Memory B cell (primary cell): ENCODE measurements at regions not wholly inside any gene's neighbourhood (a gene's known extent, or its start where the extent isn't known, plus 50 kb on each side); places are given as distances from the start of the nearest gene placed in this dataset.

Experiments
- ATAC-seq: fragments of 150-1000 bp; cut with Tn5 transposase; 2 replicates; pipeline ENCODE4 v1.10.0; 2021; ENCODE audit warnings: low read depth, mild to moderate bottlenecking, moderate library complexity
- DNase-seq, 2 donors: peaks; one replicate each; pipeline ENCODE4 v3.0.0; 2022; ENCODE audit warnings: low spot score in 2 of 2
- H3K27ac Mint-ChIP-seq: one replicate; pipeline ENCODE4 v1.8.0; 2022; ENCODE audit warnings: mild to moderate bottlenecking, moderate library complexity, mixed read lengths
- H3K27me3 Mint-ChIP-seq: one replicate; pipeline ENCODE4 v1.8.0; 2022; ENCODE audit warnings: mixed read lengths
- H3K36me3 Mint-ChIP-seq: one replicate; pipeline ENCODE4 v1.8.0; 2022; ENCODE audit warnings: mild to moderate bottlenecking, mixed read lengths
- H3K4me1 Mint-ChIP-seq: one replicate; pipeline ENCODE4 v1.8.0; 2022; ENCODE audit warnings: mixed read lengths
- H3K4me3 Mint-ChIP-seq: one replicate; pipeline ENCODE4 v1.8.0; 2022; ENCODE audit warnings: mild to moderate bottlenecking, moderate library complexity, mixed read lengths
- H3K9me3 Mint-ChIP-seq: one replicate; pipeline ENCODE4 v1.8.0; 2022; ENCODE audit warnings: mixed read lengths

- Mint-ChIP-seq H3K36me3 (no peaks in the 10 kb centered on the region), H3K4me3 (no peak overlapping the region), H3K27me3 (peaks cover 14% of the 10 kb centered on the region), H3K4me1 (peaks cover 9% of the 10 kb centered on the region), H3K9me3 (peaks cover 5% of the 10 kb centered on the region), H3K27ac (no peak overlapping the region)
- ATAC-seq (no peak), DNase-seq (no peak)
Observed at GRCh38 chr16:85519540-85520231, 93.4 kb upstream of the GSE1 start.

- H3K27me3 Mint-ChIP-seq = peaks cover 12% of the 10 kb centered on the region
Observed at GRCh38 chr16:85520853-85521521, 92.1 kb upstream of the GSE1 start.

GRCh38 chr16:85521552-85522307 lies 91.4 kb upstream of the GSE1 start:
- H3K9me3 Mint-ChIP-seq = peaks cover 5% of the 10 kb centered on the region
- peaks cover 9% of the 10 kb centered on the region for H3K4me1 Mint-ChIP-seq
- no peaks in the 10 kb centered on the region for H3K36me3 Mint-ChIP-seq
- no peak overlapping the region for H3K4me3 Mint-ChIP-seq
- no peak for DNase-seq
- H3K27ac Mint-ChIP-seq = no peak overlapping the region
- H3K27me3 Mint-ChIP-seq = peaks cover 18% of the 10 kb centered on the region
- no peak for ATAC-seq

More at GRCh38 chr16:85520853-85521521, 92.1 kb upstream of the GSE1 start:
- Mint-ChIP-seq H3K27ac (no peak overlapping the region), H3K36me3 (no peaks in the 10 kb centered on the region), H3K4me3 (no peak overlapping the region), H3K9me3 (peaks cover 5% of the 10 kb centered on the region), H3K4me1 (peaks cover 9% of the 10 kb centered on the region)
- ATAC-seq = no peak
- no peak for DNase-seq

- DNase-seq = no peak
- Mint-ChIP-seq H3K27me3 (peaks cover 18% of the 10 kb centered on the region), H3K4me3 (no peak overlapping the region), H3K4me1 (peaks cover 9% of the 10 kb centered on the region), H3K9me3 (peaks cover 5% of the 10 kb centered on the region), H3K36me3 (no peaks in the 10 kb centered on the region), H3K27ac (no peak overlapping the region)
- no peak for ATAC-seq
Observed at GRCh38 chr16:85522308-85522841, 90.7 kb upstream of the GSE1 start.

- peaks cover 12% of the 10 kb centered on the region for H3K4me1 Mint-ChIP-seq
- H3K36me3 Mint-ChIP-seq = no peaks in the 10 kb centered on the region
- H3K27me3 Mint-ChIP-seq = peaks cover 23% of the 10 kb centered on the region
- DNase-seq = no peak
- H3K9me3 Mint-ChIP-seq = peaks cover 5% of the 10 kb centered on the region
- no peak overlapping the region for H3K4me3 Mint-ChIP-seq
- no peak for ATAC-seq
- H3K27ac Mint-ChIP-seq = no peak overlapping the region
Observed at GRCh38 chr16:85522842-85523601, 90.1 kb upstream of the GSE1 start.

GRCh38 chr16:85523602-85524364 lies 89.3 kb upstream of the GSE1 start:
- H3K4me3 Mint-ChIP-seq = no peak overlapping the region
- ATAC-seq (no peak), DNase-seq (no peak)
- H3K27me3 Mint-ChIP-seq = peaks cover 25% of the 10 kb centered on the region
- H3K9me3 Mint-ChIP-seq = peaks cover 5% of the 10 kb centered on the region
- no peaks in the 10 kb centered on the region for H3K36me3 Mint-ChIP-seq
- H3K4me1 Mint-ChIP-seq = peaks cover 12% of the 10 kb centered on the region
- no peak overlapping the region for H3K27ac Mint-ChIP-seq

GRCh38 chr16:85524365-85524629 lies 88.8 kb upstream of the GSE1 start:
- no peak overlapping the region for H3K4me3 Mint-ChIP-seq
- DNase-seq = no peak
- peaks cover 12% of the 10 kb centered on the region for H3K4me1 Mint-ChIP-seq
- H3K27me3 Mint-ChIP-seq = peaks cover 25% of the 10 kb centered on the region
- ATAC-seq = no peak
- no peak overlapping the region for H3K27ac Mint-ChIP-seq
- H3K9me3 Mint-ChIP-seq = peaks cover 3% of the 10 kb centered on the region
- H3K36me3 Mint-ChIP-seq = no peaks in the 10 kb centered on the region

GRCh38 chr16:85524630-85525419 lies 88.3 kb upstream of the GSE1 start:
- peaks cover 9% of the 10 kb centered on the region for H3K4me1 Mint-ChIP-seq
- H3K36me3 Mint-ChIP-seq = no peaks in the 10 kb centered on the region
- H3K27me3 Mint-ChIP-seq = peaks cover 22% of the 10 kb centered on the region
- no peaks in the 10 kb centered on the region for H3K9me3 Mint-ChIP-seq
- ATAC-seq = peak; percentile 47
- DNase-seq = no peak
- H3K27ac Mint-ChIP-seq = no peak overlapping the region
- no peak overlapping the region for H3K4me3 Mint-ChIP-seq

- no peak overlapping the region for H3K4me3 Mint-ChIP-seq
- H3K9me3 Mint-ChIP-seq = no peaks in the 10 kb centered on the region
- no peaks in the 10 kb centered on the region for H3K36me3 Mint-ChIP-seq
- peaks cover 9% of the 10 kb centered on the region for H3K4me1 Mint-ChIP-seq
- DNase-seq = no peak
- ATAC-seq = no peak
- peaks cover 22% of the 10 kb centered on the region for H3K27me3 Mint-ChIP-seq
- no peak overlapping the region for H3K27ac Mint-ChIP-seq
Observed at GRCh38 chr16:85525420-85526184, 87.5 kb upstream of the GSE1 start.

- H3K27ac Mint-ChIP-seq = no peak overlapping the region
- DNase-seq (no peak), ATAC-seq (no peak)
- H3K27me3 Mint-ChIP-seq = peaks cover 25% of the 10 kb centered on the region
- H3K36me3 Mint-ChIP-seq = no peaks in the 10 kb centered on the region
- H3K9me3 Mint-ChIP-seq = no peaks in the 10 kb centered on the region
- peaks cover 9% of the 10 kb centered on the region for H3K4me1 Mint-ChIP-seq
- H3K4me3 Mint-ChIP-seq = no peak overlapping the region
Observed at GRCh38 chr16:85526185-85526974, 86.7 kb upstream of the GSE1 start.

GRCh38 chr16:85527042-85527766 lies 85.9 kb upstream of the GSE1 start:
- DNase-seq (no peak), ATAC-seq (no peak)
- Mint-ChIP-seq H3K4me1 (peaks cover 9% of the 10 kb centered on the region), H3K4me3 (no peak overlapping the region), H3K27me3 (peaks cover 25% of the 10 kb centered on the region), H3K27ac (no peak overlapping the region), H3K9me3 (no peaks in the 10 kb centered on the region), H3K36me3 (no peaks in the 10 kb centered on the region)
